CD8-positive, alpha-beta memory T cell (primary cell): ENCODE measurements at regions not wholly inside any gene's neighbourhood (a gene's known extent, or its start where the extent isn't known, plus 50 kb on each side); places are given as distances from the start of the nearest gene placed in this dataset.
"Not testable (repeated sequence)": the region's sequence is repeated elsewhere in the genome, so short reads cannot be mapped to it uniquely, and the experiment has no call there.

Source experiments
- CTCF ChIA-PET: fragments of 350-600 bp; sonication (Branson Sonifier 250); formaldehyde crosslinking; loops from one replicate; lab custom pipeline; 2021; ENCODE audit warnings: antibody characterized with exemption; lab: Charles Lee
- POLR2A ChIA-PET: fragments of 350-600 bp; sonication (Branson Sonifier 250); formaldehyde crosslinking; loops from one replicate; lab custom pipeline; 2021; ENCODE audit warnings: antibody characterized with exemption; lab: Charles Lee
- DNase-seq, 5 donors: peaks; one replicate each; pipeline versions ENCODE4 v3.0.0 to v3.0.0-alpha.2; 2020 to 2022; ENCODE audit warnings: mixed read lengths in 1 of 5
- H3K27ac ChIP-seq: one replicate; pipeline ENCODE4 v1.7.0; 2013; ENCODE audit warnings: low read depth, mild to moderate bottlenecking, low read length, moderate library complexity
- H3K27me3 ChIP-seq: 2 replicates; pipeline ENCODE4 v1.7.0; 2013; ENCODE audit warnings: low read length, mild to moderate bottlenecking; ENCODE audit not compliant: insufficient read depth, poor library complexity, severe bottlenecking
- H3K36me3 ChIP-seq: 2 replicates; pipeline ENCODE4 v1.7.0; 2013; ENCODE audit warnings: mild to moderate bottlenecking, low read length, moderate library complexity; ENCODE audit not compliant: insufficient read depth
- H3K4me1 ChIP-seq: 2 replicates; pipeline ENCODE4 v1.7.0; 2013; ENCODE audit warnings: mild to moderate bottlenecking, low read length, moderate library complexity; ENCODE audit not compliant: insufficient read depth
- H3K4me3 ChIP-seq: 2 replicates; pipeline ENCODE4 v1.7.0; 2013; ENCODE audit warnings: mild to moderate bottlenecking, low read length
- H3K9me3 ChIP-seq: 2 replicates; pipeline ENCODE4 v1.7.0; 2013; ENCODE audit warnings: mild to moderate bottlenecking, low read length
- H3K27ac Mint-ChIP-seq, 8 donors: one replicate each; pipeline ENCODE4 v1.8.0; 2020 to 2021; ENCODE audit warnings: mixed read lengths in 8 of 8, mild to moderate bottlenecking in 6 of 8, inconsistent platforms in 3 of 8, moderate library complexity in 3 of 8
- H3K27me3 Mint-ChIP-seq, 2 donors: one replicate each; pipeline ENCODE4 v1.8.0; 2020 to 2021; ENCODE audit warnings: mixed read lengths in 2 of 2, mild to moderate bottlenecking in 1 of 2, moderate library complexity in 1 of 2
- H3K36me3 Mint-ChIP-seq, 3 donors: one replicate each; pipeline ENCODE4 v1.8.0; 2020 to 2021; ENCODE audit warnings: mixed read lengths in 3 of 3, inconsistent platforms in 1 of 3, mild to moderate bottlenecking in 1 of 3
- H3K4me1 Mint-ChIP-seq, 3 donors: one replicate each; pipeline ENCODE4 v1.8.0; 2020 to 2021; ENCODE audit warnings: mixed read lengths in 3 of 3, inconsistent platforms in 1 of 3, mild to moderate bottlenecking in 1 of 3
- H3K4me3 Mint-ChIP-seq, 7 donors: one replicate each; pipeline ENCODE4 v1.8.0; 2020 to 2021; ENCODE audit warnings: mixed read lengths in 7 of 7, mild to moderate bottlenecking in 6 of 7, moderate library complexity in 4 of 7, inconsistent platforms in 2 of 7
- H3K9me3 Mint-ChIP-seq, 5 donors: one replicate each; pipeline ENCODE4 v1.8.0; 2020 to 2022; ENCODE audit warnings: mixed read lengths in 5 of 5, mild to moderate bottlenecking in 3 of 5, moderate library complexity in 2 of 5, inconsistent platforms in 1 of 5

- no peaks in the 10 kb centered on the region for H3K9me3 ChIP-seq
- no peak overlapping the region for H3K4me3 Mint-ChIP-seq
- POLR2A ChIA-PET, result no interaction called here
- H3K9me3 Mint-ChIP-seq, result peaks cover 0 to 3% (median 0%) of the 10 kb centered on the region in 5 donors
- DNase-seq, result no peak
- H3K27ac Mint-ChIP-seq, result no peak overlapping the region
- peaks cover 3% of the 10 kb centered on the region for H3K27me3 ChIP-seq
- peaks cover 8 to 24% of the 10 kb centered on the region in 2 donors for H3K27me3 Mint-ChIP-seq
- no peaks in the 10 kb centered on the region for H3K36me3 ChIP-seq
- H3K4me1 ChIP-seq, result no peaks in the 10 kb centered on the region
- no peaks in the 10 kb centered on the region for H3K4me1 Mint-ChIP-seq
- H3K27ac ChIP-seq, result no peak overlapping the region
- no peak overlapping the region for H3K4me3 ChIP-seq
- H3K36me3 Mint-ChIP-seq, result no peaks in the 10 kb centered on the region
- CTCF ChIA-PET, result no interaction called here
Measured at GRCh38 chr2:15819562-15820256, 120.6 kb upstream of the MYCN start.

GRCh38 chr2:15820257-15820566, 120.1 kb upstream of the MYCN start:
- H3K4me1 ChIP-seq, result no peaks in the 10 kb centered on the region
- no peak overlapping the region for H3K27ac Mint-ChIP-seq
- H3K9me3 Mint-ChIP-seq, result peaks cover 0 to 3% (median 0%) of the 10 kb centered on the region in 5 donors
- POLR2A ChIA-PET, result no interaction called here
- H3K27me3 Mint-ChIP-seq, result peaks cover 7 to 24% of the 10 kb centered on the region in 2 donors
- no peak overlapping the region for H3K4me3 ChIP-seq
- DNase-seq, result no peak
- H3K4me1 Mint-ChIP-seq, result no peaks in the 10 kb centered on the region
- H3K36me3 Mint-ChIP-seq, result no peaks in the 10 kb centered on the region
- H3K9me3 ChIP-seq, result no peaks in the 10 kb centered on the region
- H3K27ac ChIP-seq, result no peak overlapping the region
- CTCF ChIA-PET, result no interaction called here
- H3K27me3 ChIP-seq, result peaks cover 3% of the 10 kb centered on the region
- H3K36me3 ChIP-seq, result no peaks in the 10 kb centered on the region
- H3K4me3 Mint-ChIP-seq, result no peak overlapping the region

- H3K27me3 ChIP-seq, result peaks cover 3% of the 10 kb centered on the region
- no peak overlapping the region for H3K27ac ChIP-seq
- H3K4me1 ChIP-seq, result no peaks in the 10 kb centered on the region
- Mint-ChIP-seq H3K9me3 (peaks cover 0 to 3% (median 0%) of the 10 kb centered on the region in 5 donors), H3K4me1 (no peaks in the 10 kb centered on the region), H3K27ac (no peak overlapping the region), H3K36me3 (no peaks in the 10 kb centered on the region), H3K4me3 (no peak overlapping the region), H3K27me3 (peaks cover 6 to 24% of the 10 kb centered on the region in 2 donors)
- no peaks in the 10 kb centered on the region for H3K36me3 ChIP-seq
- H3K9me3 ChIP-seq, result no peaks in the 10 kb centered on the region
- POLR2A ChIA-PET, result no interaction called here
- no peak for DNase-seq
- CTCF ChIA-PET, result no interaction called here
- H3K4me3 ChIP-seq, result no peak overlapping the region
Measured at GRCh38 chr2:15820927-15821326, 119.4 kb upstream of the MYCN start.

GRCh38 chr2:15822151-15823044, 118.0 kb upstream of the MYCN start:
- no peaks in the 10 kb centered on the region for H3K9me3 ChIP-seq
- CTCF ChIA-PET, result no interaction called here

GRCh38 chr2:15823459-15824396, 116.6 kb upstream of the MYCN start:
- POLR2A ChIA-PET, result no interaction called here
- Histone ChIP-seq H3K27ac (no peak overlapping the region), H3K4me1 (no peaks in the 10 kb centered on the region), H3K27me3 (peaks cover 3% of the 10 kb centered on the region), H3K9me3 (no peaks in the 10 kb centered on the region), H3K36me3 (no peaks in the 10 kb centered on the region), H3K4me3 (no peak overlapping the region)
- H3K27ac Mint-ChIP-seq, result no peak overlapping the region
- H3K4me3 Mint-ChIP-seq, result no peak overlapping the region
- H3K4me1 Mint-ChIP-seq, result no peaks in the 10 kb centered on the region
- H3K36me3 Mint-ChIP-seq, result no peaks in the 10 kb centered on the region
- no peaks in the 10 kb centered on the region for H3K9me3 Mint-ChIP-seq
- CTCF ChIA-PET, result no interaction called here
- H3K27me3 Mint-ChIP-seq, result peaks cover 1 to 4% of the 10 kb centered on the region in 2 donors
- no peak for DNase-seq

More at GRCh38 chr2:15822151-15823044, 118.0 kb upstream of the MYCN start:
- H3K4me3 ChIP-seq, result no peak overlapping the region
- POLR2A ChIA-PET, result no interaction called here
- DNase-seq, result no peak
- Mint-ChIP-seq H3K4me3 (no peak overlapping the region), H3K27ac (no peak overlapping the region), H3K36me3 (no peaks in the 10 kb centered on the region), H3K9me3 (peaks cover 0 to 3% (median 0%) of the 10 kb centered on the region in 5 donors), H3K4me1 (no peaks in the 10 kb centered on the region), H3K27me3 (peaks cover 1 to 16% of the 10 kb centered on the region in 2 donors)
- H3K27me3 ChIP-seq, result peaks cover 3% of the 10 kb centered on the region
- no peak overlapping the region for H3K27ac ChIP-seq
- H3K36me3 ChIP-seq, result no peaks in the 10 kb centered on the region
- no peaks in the 10 kb centered on the region for H3K4me1 ChIP-seq

GRCh38 chr2:15824467-15824866, 115.9 kb upstream of the MYCN start:
- H3K9me3 ChIP-seq, H3K4me1 Mint-ChIP-seq, POLR2A ChIA-PET, CTCF ChIA-PET, H3K27ac ChIP-seq, H3K4me3 Mint-ChIP-seq, H3K4me3 ChIP-seq, H3K4me1 ChIP-seq, H3K36me3 Mint-ChIP-seq, H3K36me3 ChIP-seq, H3K9me3 Mint-ChIP-seq, H3K27ac Mint-ChIP-seq, H3K27me3 Mint-ChIP-seq, H3K27me3 ChIP-seq, DNase-seq: not testable (repeated sequence)

GRCh38 chr2:15825276-15825980, 114.9 kb upstream of the MYCN start:
- Histone ChIP-seq H3K4me1 (no peaks in the 10 kb centered on the region), H3K36me3 (no peaks in the 10 kb centered on the region), H3K4me3 (no peak overlapping the region), H3K27ac (no peak overlapping the region), H3K9me3 (no peaks in the 10 kb centered on the region), H3K27me3 (peaks cover 3% of the 10 kb centered on the region)
- no peak overlapping the region for H3K27ac Mint-ChIP-seq
- POLR2A ChIA-PET, result no interaction called here
- H3K9me3 Mint-ChIP-seq, result no peaks in the 10 kb centered on the region
- no peaks in the 10 kb centered on the region for H3K4me1 Mint-ChIP-seq
- DNase-seq, result no peak
- H3K4me3 Mint-ChIP-seq, result no peak overlapping the region
- no peaks in the 10 kb centered on the region for H3K27me3 Mint-ChIP-seq
- CTCF ChIA-PET, result no interaction called here
- no peaks in the 10 kb centered on the region for H3K36me3 Mint-ChIP-seq
